ENCODE measurements at regions not wholly inside any gene's neighbourhood (a gene's known extent, or its start where the extent isn't known, plus 50 kb on each side); places are given as distances from the start of the nearest gene placed in this dataset.
"Not testable (repeated sequence)": the region's sequence is repeated elsewhere in the genome, so short reads cannot be mapped to it uniquely, and the experiment has no call there.

- DNase-seq (ENCODE audit: low read depth in 1 of 2, low spot score in 1 of 2) = no peak
Observed at GRCh38 chr10:45249978-45250693, 65.3 kb downstream of the OR13A1 start.

- not testable (repeated sequence) for DNase-seq (ENCODE audit: low read depth in 1 of 2, low spot score in 1 of 2)
Observed at GRCh38 chr10:45250694-45251075, 64.7 kb downstream of the OR13A1 start.

Data from activated T-helper 1 cell treated with anti-CD3 and anti-CD28 coated beads, Interleukin-2, amount 50 U/mL, for 16 hours (primary cell).